Activated naive CD4-positive, alpha-beta T cell treated with Interleukin-2 at 50 U/mL for 16 hours (primary cell): ENCODE measurements at regions not wholly inside any gene's neighbourhood (a gene's known extent, or its start where the extent isn't known, plus 50 kb on each side); places are given as distances from the start of the nearest gene placed in this dataset.

Experiments used
- DNase-seq: peaks from one replicate; pipeline ENCODE4 v3.0.0-alpha.2; 2020

DNA sequence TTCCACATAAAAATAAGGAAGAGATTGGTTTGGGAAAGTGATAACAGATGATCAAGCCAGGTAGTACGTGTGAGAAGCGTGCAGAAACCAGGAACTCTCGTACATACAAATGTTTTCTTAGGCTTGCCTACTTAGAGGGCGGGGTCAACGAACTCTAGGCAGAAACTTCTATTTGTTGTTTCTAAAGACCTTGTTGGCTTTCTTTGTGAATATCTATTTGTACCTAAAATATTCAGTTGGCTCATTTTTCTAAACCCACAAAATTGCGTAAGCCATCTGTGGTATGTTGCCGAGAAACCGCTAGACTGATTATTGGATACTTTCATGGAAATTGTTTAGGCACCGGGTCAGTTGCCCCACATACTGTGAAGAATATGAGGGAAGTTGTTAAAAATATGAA is 458.5 kb downstream of the MAT2B start:
- DNase-seq, result no peak

DNA sequence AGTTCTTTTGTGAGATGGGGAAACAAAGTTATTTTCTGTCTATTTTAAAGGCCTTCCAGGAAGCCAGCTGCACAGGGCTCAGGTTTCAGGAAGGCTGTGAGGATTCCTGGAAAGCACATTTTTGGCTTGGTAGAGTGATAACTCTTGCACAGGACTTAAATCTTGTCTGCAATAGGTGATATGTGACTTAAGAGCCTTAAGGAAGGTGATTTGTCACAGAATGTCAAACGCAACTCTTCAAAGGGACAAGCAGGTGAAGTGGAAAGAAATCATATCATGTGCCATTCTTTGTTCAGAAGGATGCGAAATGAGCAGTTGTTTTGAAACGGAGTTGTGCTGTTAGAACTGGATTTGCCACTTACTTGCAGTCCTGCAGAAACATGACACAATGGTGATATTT is 459.3 kb downstream of the MAT2B start:
- DNase-seq, result no peak

DNA sequence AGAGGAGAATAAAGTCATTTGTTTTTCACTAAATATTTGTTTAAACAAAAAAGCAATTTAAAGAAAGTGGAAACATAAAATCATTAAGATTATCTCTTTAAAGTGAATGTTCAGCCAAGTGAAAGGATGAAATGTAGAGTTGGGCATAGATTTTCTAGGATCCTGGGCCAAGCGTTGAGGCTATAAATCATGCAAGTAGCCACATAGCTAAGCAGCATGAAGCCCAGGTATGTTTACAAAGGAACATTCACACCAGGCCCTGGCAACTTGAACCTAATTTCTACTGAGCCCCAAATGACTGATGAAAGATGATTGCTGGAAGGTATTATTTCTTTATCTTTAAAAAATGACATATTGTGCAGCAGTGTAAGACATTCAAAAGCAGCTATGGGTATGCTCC is 461.8 kb downstream of the MAT2B start:
- no peak for DNase-seq

DNA sequence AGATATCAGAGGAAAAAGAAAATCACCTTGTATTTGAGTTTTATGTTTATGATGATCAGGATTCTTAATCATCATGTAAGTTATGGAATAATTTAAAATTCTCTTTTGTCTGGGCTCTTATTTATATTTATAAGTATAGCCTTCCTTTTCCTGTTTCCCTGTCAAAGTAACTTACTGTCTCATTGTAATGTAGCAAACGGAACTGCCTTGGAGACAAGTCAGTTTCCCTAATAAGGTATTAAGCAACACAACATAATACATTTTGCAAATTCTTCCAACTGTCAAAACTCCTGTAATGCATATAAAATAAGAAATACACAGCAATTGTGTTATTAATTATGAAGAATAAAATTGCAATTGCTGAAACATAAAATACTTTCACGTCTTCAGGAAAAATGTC is 463.2 kb downstream of the MAT2B start:
- no peak for DNase-seq

DNA sequence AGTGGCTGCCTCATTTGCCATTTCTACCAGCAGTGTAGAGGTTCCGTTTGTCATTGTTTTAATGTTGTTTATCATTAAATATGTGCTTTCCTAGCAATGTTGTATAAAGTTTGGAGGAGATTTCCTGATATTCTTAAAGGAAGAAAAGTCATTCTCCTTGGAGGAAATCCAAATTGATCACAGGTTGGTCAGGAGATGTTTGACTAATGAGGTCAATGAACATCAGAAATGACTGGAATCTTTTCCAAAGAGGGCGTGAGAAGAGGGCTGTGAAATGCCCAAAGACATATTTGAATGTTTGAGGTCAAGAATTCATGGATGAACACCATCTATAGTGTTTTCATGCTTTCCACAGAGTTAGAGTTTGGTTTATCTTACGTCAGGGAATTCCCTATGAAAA is 471.3 kb downstream of the MAT2B start:
- DNase-seq, result no peak

DNA sequence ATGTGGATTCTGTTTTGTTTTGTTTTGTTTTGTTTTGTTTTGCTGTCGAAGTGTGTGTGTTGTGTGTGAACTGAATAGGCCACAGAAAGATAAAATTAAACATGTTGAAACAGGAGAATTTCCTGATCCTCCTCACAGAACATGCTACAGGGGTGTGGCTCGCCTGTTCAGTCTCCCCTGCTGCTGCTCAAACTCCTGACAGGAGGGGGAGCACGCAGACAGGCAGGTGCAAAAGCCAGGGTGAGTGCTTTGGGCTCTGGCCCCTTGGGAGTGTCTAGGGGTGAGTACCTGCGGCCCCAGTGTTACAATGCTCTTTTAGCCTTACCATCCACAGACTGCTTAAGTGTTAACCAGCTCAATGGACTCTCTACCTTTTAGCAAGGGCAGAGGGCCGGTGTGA is 473.5 kb downstream of the MAT2B start:
- no peak for DNase-seq

DNA sequence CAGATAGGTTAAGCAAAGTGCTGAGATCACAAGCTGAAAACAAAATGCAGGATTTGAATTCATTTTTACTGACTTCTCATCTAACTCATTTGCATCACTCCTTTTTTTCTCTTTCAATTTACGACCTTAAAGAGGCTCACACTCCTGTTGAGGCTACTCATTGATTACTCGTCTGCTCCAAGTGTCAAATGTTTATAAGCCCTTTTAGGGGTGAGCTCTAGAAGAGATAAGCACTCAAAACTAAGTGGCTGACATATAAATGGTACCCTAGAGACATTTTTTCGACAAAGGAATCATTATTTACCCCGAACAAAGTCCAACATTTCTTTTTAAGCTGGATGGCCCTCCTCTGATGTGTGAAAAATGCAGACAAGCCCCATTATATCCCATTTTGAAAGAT is 483.1 kb downstream of the MAT2B start:
- DNase-seq, result no peak

DNA sequence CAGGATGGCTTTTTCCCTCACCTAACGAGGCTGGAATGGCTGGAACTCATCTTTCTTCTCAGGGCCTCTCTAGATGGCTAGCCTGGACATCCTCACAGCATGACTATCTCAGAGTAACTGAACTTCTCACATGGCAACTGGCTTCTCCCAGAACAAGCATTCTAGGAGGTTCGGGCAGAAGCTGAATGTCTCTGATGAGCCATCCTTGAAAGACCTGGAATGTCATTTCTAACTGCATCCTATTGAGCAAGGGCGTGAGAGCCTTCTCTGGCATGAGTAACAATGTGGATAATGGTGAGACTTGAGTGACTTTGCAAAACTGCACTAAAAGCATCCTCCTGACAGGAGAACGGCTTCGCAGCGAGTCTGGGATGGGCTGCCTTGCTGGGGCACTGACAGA is 487.7 kb downstream of the MAT2B start:
- DNase-seq, result no peak

DNA sequence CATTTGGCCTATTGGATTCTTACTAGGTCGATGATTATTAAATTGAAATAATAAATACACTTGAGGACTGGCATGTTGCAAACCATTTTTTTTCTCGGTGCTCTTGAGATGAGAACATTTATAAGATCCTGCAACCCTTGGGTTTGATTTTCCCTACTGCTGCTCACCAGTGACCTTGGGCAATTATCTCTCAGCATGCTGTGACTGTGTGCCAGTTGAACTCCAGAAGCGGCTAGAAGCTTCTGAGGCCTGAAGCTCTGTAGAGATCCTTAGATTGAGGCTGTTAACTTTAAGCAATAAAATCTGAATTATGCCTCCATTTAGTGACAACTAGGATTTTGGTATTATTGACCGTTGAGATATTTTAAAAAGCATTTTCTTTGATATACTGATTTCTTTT is 489.8 kb downstream of the MAT2B start:
- no peak for DNase-seq

DNA sequence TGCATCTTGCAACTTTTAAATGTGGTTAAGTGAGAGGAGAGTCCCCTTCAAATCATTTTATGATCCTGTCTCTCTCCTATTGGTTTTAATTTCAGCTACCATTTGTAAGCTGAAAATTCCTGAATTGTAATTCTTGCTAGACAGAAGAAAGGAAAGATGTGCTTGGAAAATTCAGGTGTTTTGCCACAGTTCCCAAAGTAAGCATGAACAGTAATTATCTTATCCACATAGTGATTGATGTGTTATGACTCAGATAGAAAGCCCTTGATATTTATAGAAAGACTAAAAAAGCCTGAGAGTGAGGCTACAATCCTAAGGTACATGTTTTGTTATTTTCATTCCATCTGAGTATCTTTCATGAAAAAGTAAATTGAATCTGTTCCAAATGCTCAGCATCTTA is 492.5 kb downstream of the MAT2B start:
- DNase-seq, result no peak

DNA sequence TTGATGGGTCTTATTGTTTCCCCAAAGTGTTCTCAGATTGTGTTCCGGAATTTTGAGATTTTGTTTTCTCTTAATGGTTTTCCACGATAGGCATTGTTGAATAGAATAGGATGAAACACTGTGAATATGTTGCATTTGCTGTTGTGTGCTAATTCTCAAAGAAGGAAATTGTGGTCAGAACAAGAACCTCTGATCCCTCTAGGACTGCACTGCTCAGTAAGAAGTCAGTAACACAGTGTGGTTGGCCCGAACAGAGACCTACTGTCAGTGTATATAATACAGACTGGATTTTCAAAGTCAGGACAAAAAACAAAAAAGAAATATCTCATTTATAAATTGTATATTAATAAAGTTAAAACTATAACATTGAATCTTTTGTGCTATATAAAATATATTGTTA is 494.8 kb downstream of the MAT2B start:
- DNase-seq, result no peak

DNA sequence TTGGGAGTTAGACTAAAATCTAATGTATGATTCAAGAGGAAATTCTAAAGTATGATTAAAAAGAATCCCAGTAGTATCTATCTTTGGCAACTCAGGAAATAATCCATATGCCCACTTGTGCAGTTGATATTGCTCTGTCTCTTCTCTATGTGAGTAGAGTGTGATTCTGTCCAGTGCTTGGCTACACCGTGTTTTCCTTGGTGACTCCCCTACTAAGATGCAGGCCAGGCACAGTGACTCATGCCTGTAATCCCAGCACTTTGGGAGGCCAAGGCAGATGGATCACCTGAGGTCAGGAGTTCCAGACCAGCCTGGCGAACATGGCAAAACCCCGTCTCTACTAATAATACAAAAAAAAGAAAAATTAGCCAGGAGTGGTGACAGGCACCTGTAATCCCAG is 495.4 kb downstream of the MAT2B start:
- DNase-seq, result no peak

DNA sequence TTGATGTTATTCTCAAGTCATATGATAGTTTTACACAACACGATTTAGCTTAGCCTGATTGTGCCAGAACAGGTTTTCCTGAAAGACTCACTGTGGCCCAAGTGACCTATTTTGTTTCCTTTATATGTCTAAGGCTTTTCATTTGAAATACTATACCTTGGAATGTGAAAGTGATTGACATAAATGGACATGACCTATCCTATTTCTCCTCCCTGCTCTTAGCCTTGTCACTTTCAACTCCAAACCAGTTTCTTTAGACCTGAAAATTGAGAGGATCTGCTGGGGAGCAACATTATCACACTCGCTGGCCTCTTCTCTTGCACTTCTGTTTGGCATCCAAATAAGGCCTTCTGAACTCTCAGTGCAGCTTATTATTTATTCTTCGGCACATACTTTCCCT is 496.8 kb downstream of the MAT2B start:
- DNase-seq, result no peak

DNA sequence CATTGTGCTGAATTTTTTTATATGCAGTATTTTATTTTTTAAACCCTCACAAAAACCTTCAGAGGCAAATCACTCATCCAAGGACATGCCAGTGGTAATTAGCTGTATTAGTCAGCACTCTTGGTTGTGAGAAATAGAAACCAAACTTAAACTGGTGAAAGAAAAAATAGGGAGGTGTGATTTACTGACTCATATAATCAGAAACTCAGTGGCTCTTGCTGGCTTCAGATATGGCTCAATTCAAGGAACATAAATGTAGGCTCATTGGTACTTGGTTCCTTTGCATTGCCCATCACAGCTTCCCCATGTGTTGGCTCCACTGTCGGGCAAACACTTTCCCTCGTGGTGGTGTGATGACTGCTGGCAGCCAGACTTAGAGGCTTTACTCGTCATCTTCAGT is 497.2 kb downstream of the MAT2B start:
- no peak for DNase-seq

DNA sequence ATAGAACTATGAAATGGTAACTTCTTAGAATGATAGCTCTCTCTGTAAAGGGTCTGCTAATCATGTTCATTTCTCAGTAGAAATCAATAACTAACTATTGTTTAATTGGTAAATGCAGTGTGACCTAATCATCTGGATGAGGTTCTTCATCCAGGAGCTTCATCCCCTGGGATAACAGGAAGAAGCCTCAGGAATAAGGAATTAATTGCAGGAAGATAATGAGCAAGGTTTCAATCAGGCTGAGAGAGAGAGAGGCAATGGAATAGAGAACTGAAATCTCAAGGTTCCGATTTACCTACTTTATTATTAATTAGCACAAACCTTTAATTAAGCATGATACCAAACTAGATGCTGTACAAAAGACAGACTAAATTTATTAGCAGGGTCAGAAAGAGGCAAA is 499.7 kb downstream of the MAT2B start:
- DNase-seq, result no peak

DNA sequence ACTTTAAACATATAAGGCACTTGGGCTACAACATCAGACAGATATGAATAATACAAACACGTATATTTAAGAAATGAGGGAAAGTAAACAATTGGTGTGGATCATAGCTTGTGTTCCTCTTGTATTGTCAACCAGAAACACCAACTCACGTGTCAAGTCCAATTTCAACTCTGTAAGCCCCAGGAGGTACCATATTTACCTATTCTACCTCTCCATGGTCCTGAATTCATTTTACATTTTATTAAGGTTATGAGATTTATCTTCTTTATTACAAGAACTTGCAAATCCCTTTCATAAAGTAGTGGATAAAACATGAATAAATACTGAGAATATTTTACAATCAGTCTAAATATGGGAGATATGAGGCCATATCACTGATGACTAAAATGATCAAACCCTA is 501.6 kb downstream of the MAT2B start:
- DNase-seq, result no peak

DNA sequence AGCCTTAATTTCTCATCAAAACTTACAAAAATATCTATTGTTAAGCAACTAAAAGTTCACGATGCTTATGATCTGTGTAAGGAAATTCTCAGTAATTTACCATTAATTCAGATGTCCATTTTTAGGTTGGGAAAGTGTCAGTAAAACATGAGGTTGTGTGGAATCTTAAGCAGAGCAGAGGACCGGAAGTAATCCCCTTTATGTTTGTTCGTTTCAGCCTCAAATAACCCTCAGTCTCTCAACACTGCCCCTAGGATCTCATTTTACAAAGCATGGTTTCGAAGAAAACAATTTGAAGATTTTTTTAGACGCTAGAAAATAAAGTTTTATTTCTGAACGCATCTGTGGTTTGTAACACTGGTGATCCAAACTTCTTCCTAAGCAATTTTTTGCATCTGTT is 504.2 kb downstream of the MAT2B start:
- no peak for DNase-seq

DNA sequence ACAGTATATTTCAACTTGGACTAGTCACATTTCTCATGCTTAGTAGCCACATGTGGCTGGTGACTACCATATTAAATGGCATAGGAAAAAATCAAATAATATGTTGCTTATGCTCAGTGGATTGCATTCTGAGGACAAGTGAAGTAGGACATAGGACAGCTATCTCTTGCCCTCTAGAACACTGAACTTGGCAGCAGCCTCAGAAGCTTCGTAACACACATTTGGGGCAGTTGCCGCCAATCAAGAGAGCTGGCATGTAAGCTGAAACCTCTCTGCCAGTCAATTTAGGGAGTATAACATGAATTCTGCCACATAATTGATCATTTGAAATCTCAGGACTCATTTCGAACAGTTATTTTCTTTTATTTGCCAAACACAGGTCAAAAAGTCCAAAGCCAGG is 505.5 kb downstream of the MAT2B start:
- no peak for DNase-seq

DNA sequence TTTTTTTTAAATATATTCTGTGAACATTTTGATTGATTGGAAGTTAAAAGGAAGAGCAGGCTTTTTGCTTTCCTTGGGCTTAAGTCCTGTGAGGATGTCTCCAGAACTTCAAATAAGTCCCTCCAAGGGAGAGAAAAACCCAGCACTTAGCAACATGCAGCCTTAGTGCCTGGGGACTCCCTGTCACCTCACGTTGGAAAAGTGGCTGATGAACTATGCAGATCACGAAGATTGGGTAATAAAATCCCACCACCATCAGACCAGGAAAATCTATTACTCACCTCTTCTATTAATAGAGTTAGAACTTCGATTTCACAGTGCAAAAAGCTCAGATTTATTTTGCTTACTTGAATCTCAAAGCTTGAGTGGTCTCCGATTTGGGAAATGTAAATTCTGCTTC is 507.0 kb downstream of the MAT2B start:
- DNase-seq, result no peak

DNA sequence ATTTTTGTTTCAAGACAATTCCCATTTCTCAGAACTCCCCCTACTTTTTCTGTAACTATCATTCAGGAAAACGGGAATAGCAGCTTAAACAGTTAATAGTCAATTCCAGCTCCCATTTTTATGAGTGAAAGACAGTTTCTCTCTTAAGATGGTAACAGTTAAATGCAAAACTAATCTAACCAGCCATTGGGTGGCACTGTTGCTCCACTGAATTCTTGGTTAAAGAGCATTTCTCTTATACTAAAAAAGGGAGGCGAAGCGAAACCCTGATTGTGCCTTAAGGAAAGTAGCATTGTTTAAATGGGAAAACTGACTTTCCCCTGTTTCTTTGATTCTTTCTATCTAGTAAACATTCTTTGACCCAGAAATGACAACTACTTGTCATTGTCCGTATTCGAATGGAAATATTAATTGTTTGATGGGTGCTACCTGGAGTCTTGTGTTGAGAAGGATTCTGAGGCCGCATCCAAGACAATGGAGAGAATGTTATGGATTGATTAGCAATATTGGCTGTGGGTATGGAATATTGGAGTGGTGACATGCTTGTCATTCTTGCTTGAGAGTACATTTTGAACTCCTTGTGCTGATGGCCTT is 507.8 kb downstream of the MAT2B start:
- DNase-seq, result peak; percentile 2

DNA sequence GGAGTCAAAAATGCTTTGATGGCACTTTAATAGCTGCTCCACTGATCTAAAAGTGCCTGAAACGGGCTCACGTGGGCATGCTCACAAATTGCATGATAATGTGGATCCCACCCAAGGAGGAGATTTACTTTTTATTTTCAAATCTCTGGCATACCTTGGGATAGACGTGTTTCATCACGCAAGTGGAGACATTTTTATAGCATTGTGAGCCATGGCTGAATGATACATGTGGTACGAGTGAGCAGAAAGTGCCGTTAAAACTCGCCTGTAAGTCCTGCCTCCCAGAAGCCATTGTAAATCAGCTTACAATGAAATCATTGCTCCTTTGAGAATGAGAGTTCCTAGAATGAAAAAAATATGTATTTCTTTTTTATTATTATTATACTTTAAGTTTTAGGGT is 514.7 kb downstream of the MAT2B start:
- no peak for DNase-seq

DNA sequence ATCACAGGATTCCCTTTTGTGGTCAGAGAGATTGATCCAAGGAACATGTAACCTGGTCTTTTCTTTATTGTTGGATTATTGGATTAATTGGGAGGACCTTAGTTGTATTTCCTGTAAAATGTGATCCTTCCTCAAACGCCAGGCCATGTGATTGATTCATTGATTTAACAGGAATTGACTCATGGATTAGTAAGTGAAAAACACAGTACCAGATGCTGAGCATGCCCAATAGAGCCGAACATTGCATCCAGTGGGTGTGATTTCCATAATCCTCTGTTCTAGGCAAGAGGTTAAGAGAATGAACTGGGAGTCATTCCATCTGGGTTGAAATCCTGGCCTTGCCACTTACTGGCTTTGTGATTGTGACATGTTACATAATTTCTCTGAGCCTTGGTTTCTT is 522.3 kb downstream of the MAT2B start:
- DNase-seq, result no peak

DNA sequence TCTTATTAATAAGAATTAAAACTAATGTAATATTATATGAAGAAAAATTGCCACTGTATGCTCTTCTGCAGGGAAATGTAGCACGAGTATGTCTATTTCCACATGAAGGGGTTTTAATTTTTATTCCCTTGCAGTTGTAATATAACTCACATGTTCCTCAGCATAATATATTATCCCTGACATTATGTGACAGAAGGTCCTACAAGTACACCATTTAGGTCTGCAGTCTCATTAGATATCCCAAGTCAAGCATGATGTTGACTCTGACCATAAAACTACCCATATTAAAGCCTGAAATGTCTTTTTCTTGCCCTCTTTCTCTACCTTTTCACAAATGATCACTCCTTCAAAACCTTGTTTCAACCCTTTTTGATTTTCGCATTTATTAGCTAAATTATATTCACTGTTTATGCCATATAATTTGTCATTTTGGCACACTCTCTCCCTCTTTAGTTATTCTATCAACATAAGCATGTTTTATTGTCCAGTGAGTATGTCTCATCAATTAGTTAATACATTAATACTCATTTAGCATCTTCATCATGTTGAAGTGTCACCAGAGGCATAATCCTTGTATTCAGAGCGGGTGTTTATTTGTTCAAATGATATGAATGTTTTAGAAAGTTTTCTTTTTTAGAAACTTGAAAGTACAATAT is 532.8 kb downstream of the MAT2B start:
- no peak for DNase-seq

DNA sequence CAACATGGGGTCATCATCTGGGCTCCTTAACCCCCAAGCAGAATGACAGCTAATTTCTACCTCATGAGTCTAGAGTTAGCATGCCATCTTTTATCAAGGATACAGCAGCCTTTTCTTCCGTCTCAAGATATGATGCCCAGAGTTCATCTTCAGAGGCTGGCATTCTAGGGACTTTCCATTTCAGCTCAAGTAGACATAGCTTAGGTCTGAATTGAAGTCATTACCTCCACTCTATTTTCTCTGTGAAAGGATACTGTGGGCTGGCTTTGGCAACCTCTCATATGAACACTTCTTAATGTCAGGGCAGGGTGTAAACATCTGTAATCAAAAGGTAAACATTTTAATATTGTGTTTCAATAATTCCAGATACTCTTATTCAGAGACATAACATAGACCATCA is 535.7 kb downstream of the MAT2B start:
- DNase-seq, result no peak

DNA sequence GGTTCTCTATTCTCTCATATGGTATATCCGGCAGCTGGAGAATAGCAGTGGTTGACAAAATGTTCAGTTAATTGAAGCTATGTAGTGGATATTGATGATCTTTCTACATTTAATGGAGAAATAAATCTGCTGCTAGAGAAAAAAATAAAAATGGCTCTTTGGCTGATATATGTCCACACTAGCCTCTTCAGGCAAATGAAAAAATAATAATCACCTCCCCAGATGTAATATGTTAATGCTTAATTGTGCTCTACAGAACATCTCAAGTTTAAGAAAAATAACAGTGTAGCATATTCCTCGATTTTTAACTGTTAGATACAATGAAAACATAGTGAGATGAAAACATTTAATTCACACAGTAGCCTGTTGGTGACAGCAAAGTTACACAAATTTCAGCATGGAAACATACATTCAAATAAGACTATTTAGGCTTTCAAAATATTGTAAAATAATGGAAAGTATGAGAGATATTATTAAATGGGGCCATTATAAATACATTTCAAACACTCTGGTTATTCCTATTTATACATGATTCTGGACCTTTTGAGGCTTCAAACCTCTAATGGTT is 543.0 kb downstream of the MAT2B start:
- no peak for DNase-seq
